Tibial nerve (tissue), 3 donors: ENCODE measurements at regions not wholly inside any gene's neighbourhood (a gene's known extent, or its start where the extent isn't known, plus 50 kb on each side); places are given as distances from the start of the nearest gene placed in this dataset.

Source experiments
- POLR2A ChIP-seq, 2 donors: fragments of 450-650 bp; IDR thresholded peaks; one replicate each; pipeline ENCODE4 v1.6.1; 2017; ENCODE audit warnings: antibody characterized with exemption in 2 of 2, mild to moderate bottlenecking in 2 of 2, moderate library complexity in 2 of 2
- TF ChIP-seq, protein P1 (sequence below), 5 experiments: fragments of 200-600 bp in 3 of 5; fragments of 450-650 bp in 2 of 5; sonication (generic) in 3 of 5; IDR thresholded peaks; one replicate each; pipeline ENCODE4 v1.5.1; 2016 to 2019; ENCODE audit warnings: antibody characterized with exemption in 5 of 5, mild to moderate bottlenecking in 3 of 5, moderate library complexity in 2 of 5

- TF ChIP-seq, protein P1, sequence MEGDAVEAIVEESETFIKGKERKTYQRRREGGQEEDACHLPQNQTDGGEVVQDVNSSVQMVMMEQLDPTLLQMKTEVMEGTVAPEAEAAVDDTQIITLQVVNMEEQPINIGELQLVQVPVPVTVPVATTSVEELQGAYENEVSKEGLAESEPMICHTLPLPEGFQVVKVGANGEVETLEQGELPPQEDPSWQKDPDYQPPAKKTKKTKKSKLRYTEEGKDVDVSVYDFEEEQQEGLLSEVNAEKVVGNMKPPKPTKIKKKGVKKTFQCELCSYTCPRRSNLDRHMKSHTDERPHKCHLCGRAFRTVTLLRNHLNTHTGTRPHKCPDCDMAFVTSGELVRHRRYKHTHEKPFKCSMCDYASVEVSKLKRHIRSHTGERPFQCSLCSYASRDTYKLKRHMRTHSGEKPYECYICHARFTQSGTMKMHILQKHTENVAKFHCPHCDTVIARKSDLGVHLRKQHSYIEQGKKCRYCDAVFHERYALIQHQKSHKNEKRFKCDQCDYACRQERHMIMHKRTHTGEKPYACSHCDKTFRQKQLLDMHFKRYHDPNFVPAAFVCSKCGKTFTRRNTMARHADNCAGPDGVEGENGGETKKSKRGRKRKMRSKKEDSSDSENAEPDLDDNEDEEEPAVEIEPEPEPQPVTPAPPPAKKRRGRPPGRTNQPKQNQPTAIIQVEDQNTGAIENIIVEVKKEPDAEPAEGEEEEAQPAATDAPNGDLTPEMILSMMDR (IDR thresholded peaks at IDR 0.05): no peak
- TF ChIP-seq POLR2A (IDR thresholded peaks at IDR 0.05): no peak
These were observed 177.7 kb upstream of the SALL1 start for GRCh38 chr16:51328733-51329132.
